DOHH2 (cell line): ENCODE measurements at regions not wholly inside any gene's neighbourhood (a gene's known extent, or its start where the extent isn't known, plus 50 kb on each side); places are given as distances from the start of the nearest gene placed in this dataset.

ENCODE experiments used
- EZH2phosphoT487 ChIP-seq: fragments of 200-600 bp; sonication (generic); IDR thresholded peaks from 2 replicates; pipeline ENCODE4 v1.6.1; 2017; ENCODE audit warnings: borderline replicate concordance, mild to moderate bottlenecking, antibody characterized with exemption, low read length, moderate library complexity, mixed read lengths
- TF ChIP-seq, protein P1 (sequence below): fragments of 200-600 bp; sonication (generic); IDR thresholded peaks from one replicate; pipeline ENCODE4 v1.5.1; 2014; ENCODE audit warnings: antibody characterized with exemption, mild to moderate bottlenecking, low read depth, low read length; ENCODE audit not compliant: poor library complexity, severe bottlenecking

GRCh38 chr1:37089750-37090149 lies 55.4 kb upstream of the GRIK3 start:
- no peak for TF ChIP-seq EZH2phosphoT487
- TF ChIP-seq, protein P1, sequence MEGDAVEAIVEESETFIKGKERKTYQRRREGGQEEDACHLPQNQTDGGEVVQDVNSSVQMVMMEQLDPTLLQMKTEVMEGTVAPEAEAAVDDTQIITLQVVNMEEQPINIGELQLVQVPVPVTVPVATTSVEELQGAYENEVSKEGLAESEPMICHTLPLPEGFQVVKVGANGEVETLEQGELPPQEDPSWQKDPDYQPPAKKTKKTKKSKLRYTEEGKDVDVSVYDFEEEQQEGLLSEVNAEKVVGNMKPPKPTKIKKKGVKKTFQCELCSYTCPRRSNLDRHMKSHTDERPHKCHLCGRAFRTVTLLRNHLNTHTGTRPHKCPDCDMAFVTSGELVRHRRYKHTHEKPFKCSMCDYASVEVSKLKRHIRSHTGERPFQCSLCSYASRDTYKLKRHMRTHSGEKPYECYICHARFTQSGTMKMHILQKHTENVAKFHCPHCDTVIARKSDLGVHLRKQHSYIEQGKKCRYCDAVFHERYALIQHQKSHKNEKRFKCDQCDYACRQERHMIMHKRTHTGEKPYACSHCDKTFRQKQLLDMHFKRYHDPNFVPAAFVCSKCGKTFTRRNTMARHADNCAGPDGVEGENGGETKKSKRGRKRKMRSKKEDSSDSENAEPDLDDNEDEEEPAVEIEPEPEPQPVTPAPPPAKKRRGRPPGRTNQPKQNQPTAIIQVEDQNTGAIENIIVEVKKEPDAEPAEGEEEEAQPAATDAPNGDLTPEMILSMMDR, result no peak
